ENCODE measurements at regions not wholly inside any gene's neighbourhood (a gene's known extent, or its start where the extent isn't known, plus 50 kb on each side); places are given as distances from the start of the nearest gene placed in this dataset.

GRCh38 chr12:81811061-81811777 is 52.1 kb upstream of the PPFIA2 start:
- DNase-seq (ENCODE audit: low spot score): no peak

- no peak for DNase-seq (ENCODE audit: low spot score)
Observed at GRCh38 chr12:81809829-81810595, 50.9 kb upstream of the PPFIA2 start.

GRCh38 chr12:81809113-81809777 is 50.1 kb upstream of the PPFIA2 start:
- no peak for DNase-seq (ENCODE audit: low spot score)

All from kidney tubule cell (primary cell).